T47D (cell line): ENCODE measurements at regions not wholly inside any gene's neighbourhood (a gene's known extent, or its start where the extent isn't known, plus 50 kb on each side); places are given as distances from the start of the nearest gene placed in this dataset.
A peak's percentile ranks its signal among the peaks of the same experiment; 100 is the strongest.
"Not testable (repeated sequence)": the region's sequence is repeated elsewhere in the genome, so short reads cannot be mapped to it uniquely, and the experiment has no call there.

ENCODE experiments used
- DNase-seq, 2 experiments: peaks; one replicate each; pipeline versions ENCODE4 v3.0.0 to v3.0.0-alpha.2; 2011 to 2012; ENCODE audit warnings: low read depth in 1 of 2, low spot score in 1 of 2
- JUND ChIP-seq: IDR thresholded peaks from 2 replicates; pipeline ENCODE4 v1.6.1; 2012; ENCODE audit warnings: low read depth
- in situ Hi-C: cut with HindIII; loops from 2 replicates; pipeline ENCODE4 v1.10.0; 2016; ENCODE audit warnings: low sequenced_read_pairs, low pct_unique_long_range_greater_than_20kb

DNA sequence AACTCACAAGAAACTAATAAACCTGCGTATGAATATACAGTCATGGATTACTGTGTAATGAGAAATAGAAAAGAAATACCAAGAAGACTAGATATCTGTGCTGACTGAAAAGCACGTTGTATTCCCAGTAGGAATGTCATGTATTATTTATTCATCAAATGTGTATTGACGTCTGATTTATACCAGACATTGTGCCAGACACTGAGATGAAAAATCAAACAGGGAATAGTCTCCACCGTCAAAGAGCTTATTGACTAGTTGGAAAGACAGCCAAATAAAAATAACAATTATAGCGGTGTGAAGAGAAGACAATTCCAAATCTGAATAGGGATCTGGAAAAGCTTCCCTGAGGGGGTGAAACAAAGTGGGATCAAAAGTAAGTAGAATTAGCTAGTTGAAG is 687.6 kb downstream of the C4orf33 start:
- in situ Hi-C loops = no loop called here
- no peak for DNase-seq
- TF ChIP-seq JUND = no peak

DNA sequence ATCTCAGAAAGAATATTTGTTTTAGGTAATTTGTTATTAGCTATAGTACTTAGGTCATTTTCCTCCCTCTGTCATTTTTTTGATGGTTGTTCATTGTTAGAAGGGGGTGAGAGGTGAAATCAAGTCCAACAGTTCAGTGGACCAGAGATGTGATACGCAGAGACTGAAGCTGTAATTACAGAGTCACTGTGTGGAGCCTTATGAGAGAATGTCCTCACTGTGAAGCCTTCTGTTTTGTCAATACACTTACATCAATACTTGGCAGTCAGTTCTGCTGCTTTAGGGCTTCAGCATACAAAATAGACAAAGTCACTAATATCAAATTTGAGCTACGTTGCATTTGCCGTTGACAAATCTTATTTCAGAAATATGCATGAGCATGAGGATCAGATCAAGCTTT is 692.5 kb downstream of the C4orf33 start:
- no peak for TF ChIP-seq JUND
- in situ Hi-C loops = no loop called here
- DNase-seq = no peak

DNA sequence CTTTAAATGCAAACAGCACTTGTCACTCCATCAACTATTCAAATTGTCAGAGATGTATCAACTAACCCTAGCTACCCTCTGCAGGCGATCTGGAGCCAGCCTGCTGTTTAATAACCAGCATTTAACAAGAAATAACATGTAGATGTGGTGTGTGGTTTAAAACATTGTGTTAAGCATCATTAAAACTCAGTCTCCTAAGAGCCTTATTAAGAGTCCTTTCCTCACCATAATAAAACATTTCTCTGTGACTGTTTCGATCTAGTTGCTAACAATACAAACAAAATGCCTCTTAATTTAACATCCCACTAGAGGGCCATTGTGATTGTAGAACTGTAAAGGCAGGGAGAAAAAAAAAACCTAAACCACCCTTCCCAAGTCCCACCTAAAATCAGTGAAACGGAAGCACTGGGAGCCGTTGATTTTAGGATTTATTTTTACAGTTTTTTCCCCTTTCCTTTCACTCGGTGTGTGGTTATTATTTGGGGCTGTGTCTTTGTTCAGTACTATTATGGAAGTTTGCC is 708.6 kb downstream of the C4orf33 start:
- TF ChIP-seq JUND = no peak
- DNase-seq = no peak
- in situ Hi-C loops = no loop called here

DNA sequence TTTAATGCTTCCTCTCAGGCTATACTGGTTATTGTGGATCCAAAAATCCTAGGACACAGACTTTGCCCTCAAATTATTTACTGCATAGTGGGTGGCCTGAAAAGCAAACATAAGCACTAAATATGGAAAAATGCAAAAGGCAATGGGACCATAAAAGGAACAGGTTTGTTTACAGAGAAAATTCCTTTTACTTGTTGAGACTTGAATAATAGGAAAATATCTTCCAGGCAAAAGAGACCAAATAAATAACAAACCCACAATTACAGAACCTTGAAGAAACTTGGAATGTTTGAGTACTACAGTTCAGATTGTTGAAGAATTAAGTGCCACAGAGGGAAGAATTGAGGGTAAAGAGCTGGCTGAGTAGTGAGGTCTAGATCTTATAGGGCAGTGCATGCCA is 711.0 kb downstream of the C4orf33 start:
- DNase-seq = peak in 1 of 2 experiments; percentile 55
- TF ChIP-seq JUND = no peak
- in situ Hi-C loops = no loop called here

DNA sequence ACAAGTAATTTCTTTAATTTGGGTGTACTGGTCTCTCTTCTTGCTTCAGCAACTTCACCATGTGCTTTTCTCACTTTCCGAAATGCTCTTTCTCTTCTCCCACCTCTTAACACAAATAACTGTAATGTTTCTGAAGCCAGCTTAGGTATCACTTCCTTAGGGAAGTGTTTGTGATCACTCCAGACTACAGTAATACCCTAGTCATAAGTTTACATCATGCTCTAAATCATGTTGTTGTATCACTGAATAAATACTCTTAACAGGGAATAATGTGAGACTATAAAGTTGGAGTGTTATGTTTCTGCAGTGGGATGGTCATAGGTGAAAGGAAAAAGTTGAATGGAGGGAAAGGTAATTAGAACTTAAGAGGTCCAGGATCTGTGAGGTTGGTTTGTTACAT is 712.3 kb downstream of the C4orf33 start:
- DNase-seq = no peak
- no peak for TF ChIP-seq JUND
- in situ Hi-C loops = no loop called here

DNA sequence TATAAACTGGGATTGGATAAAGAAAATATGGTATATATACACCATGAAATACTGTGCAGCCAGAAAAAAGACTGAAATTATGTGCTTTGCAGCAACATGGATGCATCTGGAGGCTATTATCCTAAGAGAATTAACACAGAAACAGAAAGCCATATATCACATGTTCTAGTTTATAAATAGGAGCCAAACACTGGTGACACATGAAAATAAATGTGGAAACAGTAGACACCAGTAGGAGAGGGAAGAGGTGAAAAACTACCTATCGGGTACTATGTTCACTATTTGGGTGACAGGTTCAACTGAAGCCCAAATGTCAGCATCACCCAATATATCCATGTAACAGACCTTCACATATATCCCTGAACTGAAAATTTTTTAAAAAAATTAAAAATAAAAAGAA is 725.1 kb downstream of the C4orf33 start:
- DNase-seq = no peak
- in situ Hi-C loops = no loop called here
- no peak for TF ChIP-seq JUND

DNA sequence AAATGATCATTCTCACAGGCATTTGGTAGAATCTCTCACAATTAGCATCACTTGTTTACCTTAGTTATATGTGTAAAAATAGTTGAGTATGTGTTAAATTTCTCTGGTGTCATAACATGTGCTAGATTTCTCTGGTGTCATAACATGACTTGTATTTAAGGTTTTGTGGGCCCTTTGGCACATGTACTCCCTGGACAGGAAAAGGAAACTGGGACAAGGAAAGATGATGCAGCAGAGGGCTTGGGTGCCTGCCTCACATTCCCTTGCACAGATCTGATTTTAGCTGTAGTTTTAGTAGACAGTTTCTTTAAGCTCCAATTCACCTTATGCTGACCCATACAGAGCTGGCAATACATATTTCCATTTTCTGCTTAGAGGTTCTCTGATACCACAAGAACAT is 726.0 kb downstream of the C4orf33 start:
- no peak for TF ChIP-seq JUND
- in situ Hi-C loops = no loop called here
- no peak for DNase-seq

DNA sequence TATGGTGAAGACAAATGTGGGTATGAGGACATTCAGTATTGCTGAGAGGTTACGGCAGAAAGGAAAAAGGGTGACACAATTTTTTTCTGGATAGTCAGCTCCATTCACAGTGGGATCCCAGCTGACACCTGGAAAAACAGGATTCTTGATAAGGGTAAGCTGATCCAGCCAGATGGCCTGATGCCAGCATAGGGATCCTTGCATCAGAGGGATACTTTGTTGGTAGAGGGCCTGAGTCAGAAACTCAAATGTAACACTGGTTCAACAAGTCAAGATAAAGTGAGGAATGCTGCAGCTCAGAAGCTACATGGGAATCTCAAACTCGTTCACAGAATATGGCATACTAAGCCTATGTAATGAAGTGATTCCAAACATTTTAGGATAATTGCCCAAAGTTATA is 726.7 kb downstream of the C4orf33 start:
- in situ Hi-C loops = no loop called here
- TF ChIP-seq JUND = no peak
- peak in 1 of 2 experiments; percentile 5 for DNase-seq

DNA sequence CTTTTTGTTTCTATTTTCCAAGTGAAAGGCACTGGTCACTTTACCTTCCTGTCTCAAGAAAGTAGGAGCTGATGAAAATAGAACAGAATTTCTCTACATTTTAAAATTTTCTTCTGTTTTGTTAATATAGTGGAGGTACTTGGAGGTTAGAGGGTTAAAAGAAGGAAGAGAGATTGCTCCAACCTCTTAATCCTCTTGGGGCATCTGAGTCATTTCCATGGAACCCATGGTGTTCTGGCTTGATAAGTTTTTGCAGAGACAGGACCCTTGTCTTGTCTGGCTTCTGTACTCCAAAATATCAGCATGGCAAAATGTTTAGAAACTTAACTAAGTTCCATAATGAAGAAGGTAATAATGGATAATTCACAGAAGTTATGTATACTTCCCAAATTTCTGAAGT is 727.2 kb downstream of the C4orf33 start:
- DNase-seq = no peak
- in situ Hi-C loops = no loop called here
- TF ChIP-seq JUND = no peak

DNA sequence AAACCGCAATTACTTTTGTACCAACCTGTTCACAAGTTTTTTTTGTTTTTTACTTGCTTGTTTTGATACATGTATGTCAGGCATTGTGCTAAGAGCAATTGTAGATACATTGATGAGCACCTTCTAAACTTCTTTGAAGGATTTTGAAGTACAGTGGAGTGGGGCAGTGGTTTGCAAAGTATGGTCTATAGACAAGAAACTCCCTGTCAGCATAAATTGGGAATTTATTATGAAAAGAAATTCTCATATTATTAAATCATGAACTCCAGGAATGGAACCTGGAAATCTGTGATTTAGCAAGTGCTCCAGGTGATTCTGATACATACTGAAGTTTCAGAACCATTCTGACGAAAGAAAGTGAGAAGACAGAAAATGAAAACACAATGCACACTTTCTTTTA is 733.4 kb downstream of the C4orf33 start:
- no peak for DNase-seq
- in situ Hi-C loops = no loop called here
- TF ChIP-seq JUND = no peak

DNA sequence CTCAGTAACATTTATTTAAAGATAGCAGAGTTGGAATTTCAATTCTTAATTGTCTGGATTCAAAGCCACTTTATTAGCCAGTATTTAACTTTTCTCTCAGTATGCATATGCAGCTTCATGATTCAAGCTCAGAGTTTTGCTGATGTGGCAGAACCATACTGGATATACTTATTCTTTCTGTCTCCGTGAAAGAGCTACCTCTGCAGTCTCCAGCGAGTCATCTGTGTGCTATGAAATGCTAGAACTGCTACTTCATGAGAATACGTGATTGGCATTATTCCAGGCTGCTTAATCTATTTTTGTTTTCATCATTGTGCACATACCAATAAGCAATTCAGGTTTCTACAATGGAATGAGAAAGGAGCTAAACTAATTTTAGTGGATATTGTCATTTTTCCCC is 743.7 kb downstream of the C4orf33 start:
- TF ChIP-seq JUND = no peak
- in situ Hi-C loops = no loop called here
- no peak for DNase-seq

DNA sequence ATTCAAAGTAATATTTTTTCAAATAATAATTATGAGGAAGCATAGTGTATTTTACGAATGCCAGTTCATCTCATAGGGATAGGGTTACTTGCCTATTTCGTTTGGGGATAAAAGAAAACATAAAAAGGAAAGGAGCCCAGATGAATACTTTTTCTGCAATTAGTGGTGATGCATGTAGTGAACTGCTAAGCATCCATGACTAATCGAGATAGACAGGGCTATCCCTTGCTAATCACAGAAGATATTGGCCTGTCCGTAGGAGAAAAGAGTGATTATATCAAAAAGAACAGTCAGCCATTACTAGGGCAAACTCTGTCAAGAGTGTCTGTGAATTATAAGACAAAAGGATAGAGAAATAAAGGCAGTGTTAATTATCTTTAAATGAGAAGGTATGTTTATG is 746.1 kb downstream of the C4orf33 start:
- no peak for TF ChIP-seq JUND
- in situ Hi-C loops = no loop called here

DNA sequence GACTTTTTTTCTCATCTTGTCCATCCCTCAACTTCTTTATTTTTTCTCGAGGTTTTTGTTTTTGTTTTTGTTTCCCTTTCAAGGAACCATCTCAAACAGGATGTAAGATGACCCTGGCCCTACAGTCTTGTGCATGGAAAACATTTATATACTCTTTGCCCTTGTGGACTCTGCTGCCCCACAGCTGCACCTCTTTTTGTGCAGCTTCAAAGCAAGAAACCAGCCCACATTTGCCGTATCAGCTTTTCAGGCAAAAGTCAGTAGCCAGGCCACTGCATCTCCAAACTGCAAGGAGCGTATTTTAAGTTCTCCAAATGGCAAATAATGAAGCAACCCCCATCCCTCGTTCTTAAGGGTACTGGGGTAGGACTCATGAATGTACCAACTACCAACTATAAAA is 756.5 kb downstream of the C4orf33 start:
- TF ChIP-seq JUND = no peak
- no peak for DNase-seq
- in situ Hi-C loops = no loop called here

More for the DNA sequence above, 746.1 kb downstream of the C4orf33 start:
- DNase-seq = no peak

DNA sequence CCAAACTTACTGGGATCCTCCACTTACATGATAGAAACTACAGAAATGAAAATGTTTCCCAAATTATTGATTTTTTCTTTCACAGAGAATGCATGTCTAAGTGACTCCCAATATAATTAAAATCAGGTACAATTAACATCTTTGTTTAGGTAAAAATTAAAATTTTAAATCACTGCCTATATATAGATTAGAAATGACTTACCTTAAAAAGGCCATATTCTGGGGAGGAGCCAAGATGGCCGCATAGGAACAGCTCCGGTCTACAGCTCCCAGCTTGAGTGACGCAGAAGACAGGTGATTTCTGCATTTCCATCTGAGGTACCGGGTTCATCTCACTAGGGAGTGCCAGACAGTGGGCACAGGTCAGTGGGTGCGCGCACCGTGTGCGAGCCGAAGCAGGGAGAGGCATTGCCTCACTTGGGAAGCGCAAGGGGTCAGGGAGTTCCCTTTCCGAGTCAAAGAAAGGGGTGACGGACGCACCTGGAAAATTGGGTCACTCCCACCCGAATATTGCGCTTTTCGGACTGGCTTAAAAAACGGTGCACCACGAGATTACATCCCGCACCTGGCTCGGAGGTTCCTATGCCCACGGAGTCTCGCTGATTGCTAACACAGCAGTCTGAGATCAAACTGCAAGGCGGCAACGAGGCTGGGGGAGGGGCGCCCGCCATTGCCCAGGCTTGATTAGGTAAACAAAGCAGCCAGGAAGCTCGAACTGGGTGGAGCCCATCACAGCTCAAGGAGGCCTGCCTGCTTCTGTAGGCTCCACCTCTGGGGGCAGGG is 757.9 kb downstream of the C4orf33 start:
- in situ Hi-C loops, DNase-seq: not testable (repeated sequence)
